Prostate gland (tissue), 2 donors: ENCODE measurements at regions not wholly inside any gene's neighbourhood (a gene's known extent, or its start where the extent isn't known, plus 50 kb on each side); places are given as distances from the start of the nearest gene placed in this dataset.

Experiments
- DNase-seq: peaks from one replicate; pipeline ENCODE4 v3.0.0-alpha.2; 2019; ENCODE audit warnings: low spot score
- H3K27ac ChIP-seq, 2 donors: fragments of 200-600 bp; sonication (generic); 2 replicates each; pipeline ENCODE4 v1.5.1; 2017 to 2019
- H3K27me3 ChIP-seq: fragments of 200-600 bp; sonication (generic); replicated peaks from 2 replicates; pipeline ENCODE4 v1.5.1; 2019; ENCODE audit not compliant: insufficient read depth
- H3K36me3 ChIP-seq, 2 donors: fragments of 200-600 bp; sonication (generic); 1 replicate in 1 of 2; 2 replicates in 1 of 2; pipeline versions ENCODE4 v1.5.1 to v1.8.1; 2017 to 2019
- H3K4me1 ChIP-seq: fragments of 200-600 bp; sonication (generic); replicated peaks from 2 replicates; pipeline ENCODE4 v1.5.1; 2019
- H3K4me3 ChIP-seq, 2 donors: fragments of 200-600 bp; sonication (generic); 2 replicates each; pipeline ENCODE4 v1.5.1; 2017 to 2019
- H3K9me3 ChIP-seq: fragments of 200-600 bp; sonication (generic); 2 replicates; pipeline ENCODE4 v1.5.1; 2017
- POLR2A ChIP-seq: fragments of 450-650 bp; IDR thresholded peaks from one replicate; pipeline ENCODE4 v1.6.1; 2016; ENCODE audit warnings: antibody characterized with exemption, mild to moderate bottlenecking
- POLR2AphosphoS5 ChIP-seq: sonication (generic); formaldehyde crosslinking; IDR thresholded peaks from one replicate; pipeline ENCODE4 v1.6.1; 2017; ENCODE audit warnings: antibody characterized with exemption
- WGBS: methylation state at CpG from one replicate; pipeline ENCODE4 v1.1.5; 2018; 5-methylcytosine and 5-hydroxymethylcytosine counted together
- intact Hi-C: fragments of 100-400 bp; cut with DNase I; formaldehyde crosslinking; loops from one replicate; pipeline ENCODE4 v1.14.2; 2022
- TF ChIP-seq, protein P1 (sequence below), 4 experiments: fragments of 200-600 bp in 2 of 4; fragments of 450-650 bp in 2 of 4; sonication (generic) in 2 of 4; IDR thresholded peaks; 1 replicate in 3 of 4; 2 replicates in 1 of 4; pipeline ENCODE4 v1.5.1; 2016 to 2019; ENCODE audit warnings: antibody characterized with exemption in 4 of 4, mild to moderate bottlenecking in 2 of 4, moderate library complexity in 2 of 4

- Histone ChIP-seq H3K27me3 (no peaks in the 10 kb centered on the region), H3K36me3 (no peaks in the 10 kb centered on the region), H3K9me3 (no peaks in the 10 kb centered on the region), H3K4me1 (no peaks in the 10 kb centered on the region), H3K27ac (no peak overlapping the region), H3K4me3 (no peak overlapping the region)
- WGBS: 90% methylated on average over 2 of the region's 2 CpGs
- intact Hi-C loops: no loop called here
- TF ChIP-seq POLR2A (no peak), POLR2AphosphoS5 (no peak)
- TF ChIP-seq, protein P1, sequence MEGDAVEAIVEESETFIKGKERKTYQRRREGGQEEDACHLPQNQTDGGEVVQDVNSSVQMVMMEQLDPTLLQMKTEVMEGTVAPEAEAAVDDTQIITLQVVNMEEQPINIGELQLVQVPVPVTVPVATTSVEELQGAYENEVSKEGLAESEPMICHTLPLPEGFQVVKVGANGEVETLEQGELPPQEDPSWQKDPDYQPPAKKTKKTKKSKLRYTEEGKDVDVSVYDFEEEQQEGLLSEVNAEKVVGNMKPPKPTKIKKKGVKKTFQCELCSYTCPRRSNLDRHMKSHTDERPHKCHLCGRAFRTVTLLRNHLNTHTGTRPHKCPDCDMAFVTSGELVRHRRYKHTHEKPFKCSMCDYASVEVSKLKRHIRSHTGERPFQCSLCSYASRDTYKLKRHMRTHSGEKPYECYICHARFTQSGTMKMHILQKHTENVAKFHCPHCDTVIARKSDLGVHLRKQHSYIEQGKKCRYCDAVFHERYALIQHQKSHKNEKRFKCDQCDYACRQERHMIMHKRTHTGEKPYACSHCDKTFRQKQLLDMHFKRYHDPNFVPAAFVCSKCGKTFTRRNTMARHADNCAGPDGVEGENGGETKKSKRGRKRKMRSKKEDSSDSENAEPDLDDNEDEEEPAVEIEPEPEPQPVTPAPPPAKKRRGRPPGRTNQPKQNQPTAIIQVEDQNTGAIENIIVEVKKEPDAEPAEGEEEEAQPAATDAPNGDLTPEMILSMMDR (IDR thresholded peaks at IDR 0.05): no peak
- no peak for DNase-seq
Observed at GRCh38 chr2:65636024-65636423, 203.6 kb upstream of the SPRED2 start.

DNA sequence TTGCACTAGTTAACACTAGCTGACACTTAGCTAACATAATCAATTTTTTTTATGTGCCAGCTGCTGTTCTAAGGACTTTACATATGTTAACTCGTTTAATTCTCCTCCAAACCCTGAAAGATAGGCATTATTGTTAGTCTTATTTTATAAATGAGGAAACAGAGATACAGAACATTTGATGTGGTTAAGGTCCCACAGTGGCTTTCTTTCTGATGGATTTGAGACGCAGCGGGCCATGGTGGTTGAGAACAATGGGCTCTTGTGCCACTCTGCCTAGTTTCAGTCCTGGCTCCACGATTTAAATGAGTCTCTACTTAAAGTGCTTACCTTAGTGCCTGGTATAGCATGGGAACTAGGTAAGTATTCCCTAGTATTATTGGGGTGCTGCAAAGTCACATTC, 201.9 kb upstream of the SPRED2 start:
- no peak for TF ChIP-seq POLR2A
- TF ChIP-seq, protein P1 (IDR thresholded peaks at IDR 0.05): no peak
- TF ChIP-seq POLR2AphosphoS5: no peak

DNA sequence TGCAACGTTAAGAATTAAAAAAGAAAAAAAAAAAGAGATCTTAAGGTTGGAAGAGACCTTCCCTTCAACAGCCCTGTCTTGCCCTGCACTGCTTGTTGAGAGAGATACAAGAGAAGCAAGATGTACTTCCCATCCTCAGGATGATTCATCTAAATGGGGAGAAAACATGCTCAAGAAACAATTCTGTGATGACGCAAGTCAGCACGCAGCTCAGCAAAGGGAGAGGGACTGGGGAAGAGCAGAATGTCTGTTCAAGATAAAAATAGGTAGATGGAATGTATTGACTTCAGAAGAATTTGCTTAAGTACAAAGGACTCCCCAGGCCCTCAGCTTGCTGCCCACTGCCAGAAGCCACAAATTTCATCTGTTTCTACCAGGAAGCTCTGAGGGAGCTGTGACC, 198.2 kb upstream of the SPRED2 start:
- no peaks in the 10 kb centered on the region for H3K36me3 ChIP-seq
- H3K9me3 ChIP-seq: no peaks in the 10 kb centered on the region
- no peaks in the 10 kb centered on the region for H3K4me1 ChIP-seq
- intact Hi-C loops: no loop called here
- no peak for DNase-seq
- TF ChIP-seq POLR2A: no peak
- TF ChIP-seq POLR2AphosphoS5: no peak
- TF ChIP-seq, protein P1 (IDR thresholded peaks at IDR 0.05): no peak
- no peaks in the 10 kb centered on the region for H3K27me3 ChIP-seq
- H3K27ac ChIP-seq: no peak overlapping the region
- H3K4me3 ChIP-seq: no peak overlapping the region
- WGBS: 71% methylated on average over 3 of the region's 3 CpGs

More for the DNA sequence above, 201.9 kb upstream of the SPRED2 start:
- no peaks in the 10 kb centered on the region for H3K9me3 ChIP-seq
- 76% methylated on average over 4 of the region's 4 CpGs for WGBS
- H3K4me1 ChIP-seq: no peaks in the 10 kb centered on the region
- no peak overlapping the region for H3K4me3 ChIP-seq
- DNase-seq: no peak
- intact Hi-C loops: no loop called here
- H3K27ac ChIP-seq: no peak overlapping the region
- H3K36me3 ChIP-seq: no peaks in the 10 kb centered on the region
- H3K27me3 ChIP-seq: no peaks in the 10 kb centered on the region

- TF ChIP-seq POLR2AphosphoS5 (no peak), POLR2A (no peak)
- TF ChIP-seq, protein P1 (IDR thresholded peaks at IDR 0.05): no peak
- no peak for DNase-seq
- no peaks in the 10 kb centered on the region for H3K9me3 ChIP-seq
- no peak overlapping the region for H3K27ac ChIP-seq
- H3K36me3 ChIP-seq: no peaks in the 10 kb centered on the region
- intact Hi-C loops: no loop called here
- no peaks in the 10 kb centered on the region for H3K27me3 ChIP-seq
- H3K4me1 ChIP-seq: no peaks in the 10 kb centered on the region
- WGBS: 98% methylated on average over 2 of the region's 2 CpGs
- H3K4me3 ChIP-seq: no peak overlapping the region
Observed at GRCh38 chr2:65628156-65628555, 195.8 kb upstream of the SPRED2 start.

DNA sequence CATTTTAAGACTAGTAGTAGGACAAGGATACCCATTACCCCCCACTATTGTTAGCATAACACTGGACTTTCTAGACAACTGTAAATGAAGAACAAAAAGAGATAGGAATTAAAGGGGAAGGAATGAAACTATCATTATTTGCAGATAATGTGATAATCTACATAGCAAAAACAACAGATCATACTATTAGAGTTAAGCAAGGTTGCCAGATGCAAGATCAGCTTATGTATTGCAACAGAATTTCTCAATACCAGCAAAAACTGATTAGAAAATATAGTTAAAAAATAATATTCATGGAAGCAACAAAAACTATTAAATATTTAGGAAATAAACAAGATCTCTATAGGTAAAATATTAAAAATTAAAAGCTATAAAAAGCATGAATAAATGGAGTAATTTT, 194.4 kb upstream of the SPRED2 start:
- intact Hi-C loops: no loop called here
- no peaks in the 10 kb centered on the region for H3K27me3 ChIP-seq
- TF ChIP-seq, protein P1 (IDR thresholded peaks at IDR 0.05): no peak
- TF ChIP-seq POLR2AphosphoS5: no peak
- TF ChIP-seq POLR2A: no peak
- no peaks in the 10 kb centered on the region for H3K9me3 ChIP-seq
- no peak for DNase-seq
- H3K36me3 ChIP-seq: no peaks in the 10 kb centered on the region
- H3K4me3 ChIP-seq: no peak overlapping the region
- no peak overlapping the region for H3K27ac ChIP-seq
- H3K4me1 ChIP-seq: no peaks in the 10 kb centered on the region
